A673 (cell line): ENCODE measurements at regions not wholly inside any gene's neighbourhood (a gene's known extent, or its start where the extent isn't known, plus 50 kb on each side); places are given as distances from the start of the nearest gene placed in this dataset.

ENCODE experiments used
- BruUV-seq: library from RNA; stranded (reverse); fragments of 400-500 nt; replicated peaks from 2 replicates; lab custom pipeline; 2021; lab: Mats Ljungman, UMichigan
- CTCF ChIA-PET: fragments of 300-600 bp; sonication (Branson Sonifier 250); formaldehyde crosslinking; loops from one replicate; lab custom pipeline; 2022; ENCODE audit warnings: antibody characterized with exemption; lab: Charles Lee
- POLR2A ChIA-PET: fragments of 300-600 bp; sonication (Branson Sonifier 250); formaldehyde crosslinking; loops from one replicate; lab custom pipeline; 2022; ENCODE audit warnings: antibody characterized with exemption; ENCODE audit not compliant: low non-redundant PET; lab: Charles Lee
- DNase-seq: peaks from one replicate; pipeline ENCODE4 v3.0.0-alpha.2; 2015; ENCODE audit warnings: low spot score
- H3K27ac ChIP-seq: fragments of 200-600 bp; sonication (generic); 2 replicates; pipeline ENCODE4 v1.5.1; 2016; ENCODE audit warnings: mixed run types, low read depth, mild to moderate bottlenecking, mixed read lengths, antibody characterized with exemption, low read length; ENCODE audit not compliant: poor library complexity, severe bottlenecking
- H3K27me3 ChIP-seq: fragments of 200-600 bp; sonication (generic); replicated peaks from 2 replicates; pipeline ENCODE4 v1.6.1; 2017; ENCODE audit warnings: mixed run types, low read depth, mild to moderate bottlenecking, mixed read lengths, antibody characterized with exemption, low read length; ENCODE audit not compliant: insufficient read depth, poor library complexity
- H3K36me3 ChIP-seq: fragments of 200-600 bp; sonication (generic); 2 replicates; pipeline ENCODE4 v1.6.1; 2016; ENCODE audit warnings: mixed run types, mild to moderate bottlenecking, mixed read lengths, antibody characterized with exemption, low read length; ENCODE audit not compliant: insufficient read depth, poor library complexity, severe bottlenecking
- H3K4me1 ChIP-seq: fragments of 200-600 bp; sonication (generic); 2 replicates; pipeline ENCODE4 v1.6.1; 2017; ENCODE audit warnings: mixed run types, mild to moderate bottlenecking, mixed read lengths, antibody characterized with exemption, low read length; ENCODE audit not compliant: insufficient read depth, poor library complexity, severe bottlenecking
- H3K4me3 ChIP-seq: fragments of 200-600 bp; sonication (generic); 2 replicates; pipeline ENCODE4 v1.5.1; 2016; ENCODE audit warnings: low read depth, mixed run types, mild to moderate bottlenecking, mixed read lengths, low read length; ENCODE audit not compliant: poor library complexity, severe bottlenecking
- H3K9me3 ChIP-seq: fragments of 200-600 bp; sonication (generic); 2 replicates; pipeline ENCODE4 v1.6.1; 2016; ENCODE audit warnings: mixed run types, low read depth, mild to moderate bottlenecking, mixed read lengths, antibody characterized with exemption, low read length; ENCODE audit not compliant: poor library complexity, severe bottlenecking
- CTCF ChIP-seq: fragments of 300-800, 200-600 bp; sonication (generic); conservative IDR thresholded peaks from 2 replicates; pipeline ENCODE4 v1.5.1; 2017; ENCODE audit warnings: low read depth, mild to moderate bottlenecking, antibody characterized with exemption, low read length, moderate library complexity, mixed read lengths
- EZH2 ChIP-seq: fragments of 200-600 bp; sonication (generic); IDR thresholded peaks from 2 replicates; pipeline ENCODE4 v1.6.1; 2017; ENCODE audit warnings: borderline replicate concordance, low read depth, mild to moderate bottlenecking, mixed read lengths, antibody characterized with exemption, low read length; ENCODE audit not compliant: poor library complexity, severe bottlenecking
- intact Hi-C: fragments of 100-400 bp; cut with micrococcal nuclease; formaldehyde crosslinking; loops from one replicate; pipeline ENCODE4 v1.10.0; 2022; ENCODE audit not compliant: unreplicated experiment

- H3K36me3 ChIP-seq: no peaks in the 10 kb centered on the region
- no peak for TF ChIP-seq CTCF
- TF ChIP-seq EZH2: no peak
- CTCF ChIA-PET: interaction anchor here (0.6 kb wide), 1 partner anchor 402 kb away, joined by 4 read pairs; no protein-coding TSS in a partner anchor
- no TSS peak for BruUV-seq
- H3K27me3 ChIP-seq: no peaks in the 10 kb centered on the region
- H3K9me3 ChIP-seq: peaks cover 7% of the 10 kb centered on the region
- H3K27ac ChIP-seq: peak overlapping the region; percentile 88
- peaks cover 58% of the 10 kb centered on the region for H3K4me1 ChIP-seq
- POLR2A ChIA-PET: interaction anchor here (0.5 kb wide), 1 partner anchor 402 kb away, joined by 15 read pairs; no protein-coding TSS in a partner anchor
- intact Hi-C loops: no loop called here
- peak; percentile 71 for DNase-seq
- no peak overlapping the region for H3K4me3 ChIP-seq
Observed at GRCh38 chr18:10060469-10060782, 146.6 kb downstream of the VAPA start.

GRCh38 chr18:10060841-10061240 is 147.0 kb downstream of the VAPA start:
- intact Hi-C loops: no loop called here
- Histone ChIP-seq H3K27me3 (no peaks in the 10 kb centered on the region), H3K27ac (peak overlapping the region; percentile 88), H3K4me1 (peaks cover 58% of the 10 kb centered on the region), H3K9me3 (peaks cover 7% of the 10 kb centered on the region), H3K4me3 (no peak overlapping the region), H3K36me3 (no peaks in the 10 kb centered on the region)
- no peak for DNase-seq
- TSS peak; percentile 59 for BruUV-seq
- POLR2A ChIA-PET: interaction anchor here (0.7 kb wide), 1 partner anchor 377 kb away, joined by 3 read pairs; no protein-coding TSS in a partner anchor
- CTCF ChIA-PET: interaction anchor here (0.6 kb wide), 1 partner anchor 402 kb away, joined by 4 read pairs; no protein-coding TSS in a partner anchor
- no peak for TF ChIP-seq EZH2
- TF ChIP-seq CTCF: no peak

GRCh38 chr18:10061566-10062140 is 147.8 kb downstream of the VAPA start:
- Histone ChIP-seq H3K9me3 (peaks cover 7% of the 10 kb centered on the region), H3K36me3 (no peaks in the 10 kb centered on the region), H3K4me3 (no peak overlapping the region), H3K4me1 (peaks cover 58% of the 10 kb centered on the region), H3K27ac (peak overlapping the region; percentile 88), H3K27me3 (no peaks in the 10 kb centered on the region)
- ChIA-PET CTCF (no interaction called here), POLR2A (no interaction called here)
- DNase-seq: no peak
- no TSS peak for BruUV-seq
- intact Hi-C loops: loop anchor here (2.0 kb wide), 3 partner anchors 91 to 459 kb away; no protein-coding TSS in a partner anchor
- TF ChIP-seq EZH2: no peak
- TF ChIP-seq CTCF: no peak
